H9 (cell line): ENCODE measurements at regions not wholly inside any gene's neighbourhood (a gene's known extent, or its start where the extent isn't known, plus 50 kb on each side); places are given as distances from the start of the nearest gene placed in this dataset.

Experiments used
- DNase-seq: peaks from one replicate; pipeline ENCODE4 v3.0.0-alpha.2; 2017
- H2AFZ ChIP-seq: one replicate; pipeline ENCODE4 v1.6.1; 2013; ENCODE audit warnings: mild to moderate bottlenecking, low read length, control low read depth, moderate library complexity
- H2AK5ac ChIP-seq: 2 replicates; pipeline ENCODE4 v1.6.1; 2013; ENCODE audit warnings: low read length, control low read depth, mixed read lengths; ENCODE audit not compliant: insufficient read length
- H2BK120ac ChIP-seq: one replicate; pipeline ENCODE4 v1.6.1; 2013; ENCODE audit warnings: low read depth, mild to moderate bottlenecking, low read length, control low read depth, inconsistent platforms; ENCODE audit not compliant: poor library complexity, severe bottlenecking
- H2BK12ac ChIP-seq: 2 replicates; pipeline ENCODE4 v1.6.1; 2013; ENCODE audit warnings: low read length, control low read depth, mixed read lengths, low read depth; ENCODE audit not compliant: insufficient read length
- H2BK15ac ChIP-seq: 2 replicates; pipeline ENCODE4 v1.6.1; 2013; ENCODE audit warnings: low read depth, low read length, control low read depth
- H2BK20ac ChIP-seq: one replicate; pipeline ENCODE4 v1.6.1; 2013; ENCODE audit warnings: low read depth, mild to moderate bottlenecking, low read length, control low read depth, inconsistent platforms; ENCODE audit not compliant: poor library complexity, severe bottlenecking
- H2BK5ac ChIP-seq: 2 replicates; pipeline ENCODE4 v1.6.1; 2013; ENCODE audit warnings: low read length, control low read depth, mixed read lengths; ENCODE audit not compliant: insufficient read length
- H3K14ac ChIP-seq: 2 replicates; pipeline ENCODE4 v1.6.1; 2013; ENCODE audit warnings: low read length, control low read depth; ENCODE audit not compliant: insufficient read depth
- H3K18ac ChIP-seq: 2 replicates; pipeline ENCODE4 v1.6.1; 2013; ENCODE audit warnings: low read depth, mild to moderate bottlenecking, mixed read lengths, low read length, control low read depth; ENCODE audit not compliant: insufficient read length
- H3K23ac ChIP-seq: 2 replicates; pipeline ENCODE4 v1.6.1; 2013; ENCODE audit warnings: low read length, control low read depth, mixed read lengths, low read depth; ENCODE audit not compliant: insufficient read length
- H3K23me2 ChIP-seq: 2 replicates; pipeline ENCODE4 v1.6.1; 2013; ENCODE audit warnings: low read depth, mild to moderate bottlenecking, mixed read lengths, low read length, control low read depth; ENCODE audit not compliant: insufficient read length, poor library complexity, severe bottlenecking
- H3K27ac ChIP-seq: 2 replicates; pipeline ENCODE4 v1.5.1; 2013; ENCODE audit warnings: low read length, control low read depth, mixed read lengths, low read depth; ENCODE audit not compliant: insufficient read length
- H3K27me3 ChIP-seq: 2 replicates; pipeline ENCODE4 v1.6.1; 2013; ENCODE audit warnings: low read length, control low read depth, inconsistent platforms; ENCODE audit not compliant: insufficient read depth
- H3K4ac ChIP-seq: 2 replicates; pipeline ENCODE4 v1.6.1; 2013; ENCODE audit warnings: low read depth, mild to moderate bottlenecking, control low read depth, inconsistent platforms, low read length, moderate library complexity
- H3K4me1 ChIP-seq: 2 replicates; pipeline ENCODE4 v1.6.1; 2013; ENCODE audit warnings: low read length, control low read depth, inconsistent platforms; ENCODE audit not compliant: insufficient read depth
- H3K4me2 ChIP-seq: 2 replicates; pipeline ENCODE4 v1.6.1; 2013; ENCODE audit warnings: low read length, control low read depth, mixed read lengths; ENCODE audit not compliant: insufficient read length, insufficient read depth
- H3K56ac ChIP-seq: 2 replicates; pipeline ENCODE4 v1.6.1; 2013; ENCODE audit warnings: low read depth, mild to moderate bottlenecking, mixed read lengths, low read length, control low read depth; ENCODE audit not compliant: insufficient read length
- H3K79me1 ChIP-seq: 2 replicates; pipeline ENCODE4 v1.6.1; 2013; ENCODE audit warnings: low read depth, mild to moderate bottlenecking, moderate library complexity, low read length, control low read depth, inconsistent platforms; ENCODE audit not compliant: insufficient read depth, poor library complexity, severe bottlenecking
- H3K79me2 ChIP-seq: 2 replicates; pipeline ENCODE4 v1.6.1; 2013; ENCODE audit warnings: low read length, control low read depth, inconsistent platforms; ENCODE audit not compliant: insufficient read depth
- H3K9ac ChIP-seq: 2 replicates; pipeline ENCODE4 v1.6.1; 2013; ENCODE audit warnings: low read length, control low read depth, mixed read lengths; ENCODE audit not compliant: insufficient read length; ENCODE audit errors: extremely low read depth
- H3K9me3 ChIP-seq: one replicate; pipeline ENCODE4 v1.6.1; 2013; ENCODE audit warnings: low read depth, low read length, inconsistent platforms; ENCODE audit not compliant: control insufficient read depth
- H3T11ph ChIP-seq: one replicate; pipeline ENCODE4 v1.6.1; 2013; ENCODE audit warnings: mild to moderate bottlenecking, low read length, control low read depth, inconsistent platforms
- H4K20me1 ChIP-seq: one replicate; pipeline ENCODE4 v1.6.1; 2013; ENCODE audit not compliant: control insufficient read depth, insufficient read length, insufficient read depth
- H4K5ac ChIP-seq: 2 replicates; pipeline ENCODE4 v1.6.1; 2013; ENCODE audit warnings: low read depth, mild to moderate bottlenecking, mixed read lengths, low read length, control low read depth; ENCODE audit not compliant: insufficient read length
- H4K8ac ChIP-seq: replicated peaks from 2 replicates; pipeline ENCODE4 v1.6.1; 2013; ENCODE audit warnings: low read length, control low read depth, mixed read lengths, low read depth; ENCODE audit not compliant: insufficient read length
- H4K91ac ChIP-seq: 2 replicates; pipeline ENCODE4 v1.6.1; 2013; ENCODE audit warnings: low read depth, mild to moderate bottlenecking, moderate library complexity, mixed read lengths, low read length, control low read depth; ENCODE audit not compliant: insufficient read length
- H3K27ac Mint-ChIP-seq, 3 experiments: 2 replicates in 2 of 3; 3 replicates in 1 of 3; pipeline ENCODE4 v1.8.0; 2020 to 2021; ENCODE audit warnings: mixed read lengths in 3 of 3, mild to moderate bottlenecking in 1 of 3, moderate library complexity in 1 of 3
- H3K27me3 Mint-ChIP-seq: 2 replicates; pipeline ENCODE4 v1.8.0; 2021; ENCODE audit warnings: low read depth, mild to moderate bottlenecking, moderate library complexity, mixed read lengths
- H3K36me3 Mint-ChIP-seq, 3 experiments: 2 replicates in 2 of 3; 3 replicates in 1 of 3; pipeline ENCODE4 v1.8.0; 2020 to 2021; ENCODE audit warnings: low read depth in 3 of 3, mixed read lengths in 3 of 3; ENCODE audit not compliant: insufficient read depth in 1 of 3
- H3K4me1 Mint-ChIP-seq, 2 experiments: 2 replicates each; pipeline ENCODE4 v1.8.0; 2020; ENCODE audit warnings: mixed read lengths in 2 of 2
- H3K4me3 Mint-ChIP-seq, 2 experiments: 2 replicates in 1 of 2; 3 replicates in 1 of 2; pipeline ENCODE4 v1.8.0; 2020 to 2021; ENCODE audit warnings: mild to moderate bottlenecking in 2 of 2, mixed read lengths in 2 of 2, moderate library complexity in 1 of 2
- H3K9me3 Mint-ChIP-seq, 2 experiments: 2 replicates in 1 of 2; 3 replicates in 1 of 2; pipeline ENCODE4 v1.8.0; 2020; ENCODE audit warnings: mild to moderate bottlenecking in 2 of 2, mixed read lengths in 2 of 2, moderate library complexity in 1 of 2
- WGBS: extraction: QIAGEN DNeasy Blood & Tissue Kit; methylation state at CpG from one replicate; pipeline ENCODE4 v1.1.7; 2013; ENCODE audit warnings: missing lambda C conversion rate, low lambda C conversion rate, mixed read lengths; ENCODE audit not compliant: insufficient read length; ENCODE audit errors: extremely low coverage; 5-methylcytosine and 5-hydroxymethylcytosine counted together
- TF ChIP-seq, protein P1 (sequence below): fragments of 200-600 bp; sonication (generic); conservative IDR thresholded peaks from 3 replicates; pipeline ENCODE4 v1.8.0; 2021; ENCODE audit warnings: antibody characterized with exemption, mild to moderate bottlenecking

DNA sequence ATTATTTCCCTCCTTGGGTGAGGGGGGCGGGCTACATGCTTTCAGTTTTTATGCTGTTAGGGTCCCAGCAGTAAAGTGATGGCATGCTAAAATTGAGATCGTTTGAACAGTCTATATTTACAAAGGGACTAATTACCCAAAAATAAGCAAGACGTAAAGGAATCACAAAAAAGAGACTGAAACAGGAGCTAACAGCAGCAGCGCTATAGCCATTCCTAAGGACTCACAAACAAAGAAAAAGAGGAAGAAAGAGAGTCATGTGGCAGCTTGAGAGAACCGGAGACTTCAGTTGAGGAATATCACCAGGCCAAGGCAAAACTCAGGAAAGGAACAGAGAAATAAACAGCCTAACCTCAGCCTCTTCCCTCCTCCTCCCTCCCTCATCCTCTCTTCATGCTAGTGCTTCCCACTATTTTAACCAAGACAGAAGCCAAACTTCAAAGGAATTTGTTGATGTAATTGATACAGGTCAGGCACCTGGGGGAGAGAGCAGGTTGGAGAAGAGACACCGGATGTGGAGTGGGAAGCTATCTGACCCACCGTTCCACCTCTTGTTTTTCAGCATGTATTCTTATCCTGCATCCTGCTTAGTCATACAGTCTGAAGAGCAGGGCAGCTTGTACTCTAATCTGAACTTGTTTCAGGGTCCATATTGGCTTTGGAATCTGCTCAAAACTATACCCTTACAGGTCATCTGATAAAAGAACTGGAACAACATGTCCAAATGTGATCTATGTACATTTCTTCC, 383.7 kb downstream of the NAF1 start:
- H3K9me3 Mint-ChIP-seq = no peaks in the 10 kb centered on the region
- Histone ChIP-seq H3T11ph (no peak overlapping the region), H2BK5ac (no peak overlapping the region), H4K20me1 (no peaks in the 10 kb centered on the region), H4K91ac (no peak overlapping the region), H2BK20ac (no peak overlapping the region), H2AK5ac (no peak overlapping the region), H3K56ac (no peak overlapping the region), H3K9me3 (no peaks in the 10 kb centered on the region), H2BK15ac (no peak overlapping the region), H3K4me2 (no peak overlapping the region), H3K27ac (no peak overlapping the region), H3K79me1 (no peaks in the 10 kb centered on the region), H3K18ac (no peak overlapping the region), H2BK120ac (no peak overlapping the region), H3K23me2 (no peaks in the 10 kb centered on the region), H2AFZ (no peak overlapping the region), H4K5ac (no peak overlapping the region), H3K4ac (no peak overlapping the region), H3K23ac (no peak overlapping the region), H4K8ac (no peak overlapping the region), H3K9ac (no peak overlapping the region), H3K27me3 (no peaks in the 10 kb centered on the region), H3K79me2 (no peaks in the 10 kb centered on the region), H2BK12ac (no peak overlapping the region), H3K14ac (no peak overlapping the region), H3K4me1 (no peaks in the 10 kb centered on the region)
- no peak for DNase-seq
- no peaks in the 10 kb centered on the region for H3K36me3 Mint-ChIP-seq
- H3K4me1 Mint-ChIP-seq = peaks cover 5 to 6% of the 10 kb centered on the region in 2 experiments
- H3K27ac Mint-ChIP-seq = no peak overlapping the region; a peak in 1 of 7 replicates
- H3K27me3 Mint-ChIP-seq = no peaks in the 10 kb centered on the region
- no CpG with 5 or more reads among the region's 7 CpGs for WGBS
- TF ChIP-seq, protein P1, sequence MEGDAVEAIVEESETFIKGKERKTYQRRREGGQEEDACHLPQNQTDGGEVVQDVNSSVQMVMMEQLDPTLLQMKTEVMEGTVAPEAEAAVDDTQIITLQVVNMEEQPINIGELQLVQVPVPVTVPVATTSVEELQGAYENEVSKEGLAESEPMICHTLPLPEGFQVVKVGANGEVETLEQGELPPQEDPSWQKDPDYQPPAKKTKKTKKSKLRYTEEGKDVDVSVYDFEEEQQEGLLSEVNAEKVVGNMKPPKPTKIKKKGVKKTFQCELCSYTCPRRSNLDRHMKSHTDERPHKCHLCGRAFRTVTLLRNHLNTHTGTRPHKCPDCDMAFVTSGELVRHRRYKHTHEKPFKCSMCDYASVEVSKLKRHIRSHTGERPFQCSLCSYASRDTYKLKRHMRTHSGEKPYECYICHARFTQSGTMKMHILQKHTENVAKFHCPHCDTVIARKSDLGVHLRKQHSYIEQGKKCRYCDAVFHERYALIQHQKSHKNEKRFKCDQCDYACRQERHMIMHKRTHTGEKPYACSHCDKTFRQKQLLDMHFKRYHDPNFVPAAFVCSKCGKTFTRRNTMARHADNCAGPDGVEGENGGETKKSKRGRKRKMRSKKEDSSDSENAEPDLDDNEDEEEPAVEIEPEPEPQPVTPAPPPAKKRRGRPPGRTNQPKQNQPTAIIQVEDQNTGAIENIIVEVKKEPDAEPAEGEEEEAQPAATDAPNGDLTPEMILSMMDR = no peak
- H3K4me3 Mint-ChIP-seq = no peak overlapping the region
